GM18502 (cell line): ENCODE measurements at regions not wholly inside any gene's neighbourhood (a gene's known extent, or its start where the extent isn't known, plus 50 kb on each side); places are given as distances from the start of the nearest gene placed in this dataset.
"Not testable (repeated sequence)": the region's sequence is repeated elsewhere in the genome, so short reads cannot be mapped to it uniquely, and the experiment has no call there.

Experiments
- ATAC-seq: cut with Tn5 transposase; IDR thresholded peaks from one replicate; pipeline ENCODE4 v1.9.1; 2021; ENCODE audit warnings: mild to moderate bottlenecking; ENCODE audit not compliant: unreplicated experiment, poor library complexity

GRCh38 chr10:118834370-118834769 is 79.6 kb upstream of the CACUL1 start:
- ATAC-seq: not testable (repeated sequence)

DNA sequence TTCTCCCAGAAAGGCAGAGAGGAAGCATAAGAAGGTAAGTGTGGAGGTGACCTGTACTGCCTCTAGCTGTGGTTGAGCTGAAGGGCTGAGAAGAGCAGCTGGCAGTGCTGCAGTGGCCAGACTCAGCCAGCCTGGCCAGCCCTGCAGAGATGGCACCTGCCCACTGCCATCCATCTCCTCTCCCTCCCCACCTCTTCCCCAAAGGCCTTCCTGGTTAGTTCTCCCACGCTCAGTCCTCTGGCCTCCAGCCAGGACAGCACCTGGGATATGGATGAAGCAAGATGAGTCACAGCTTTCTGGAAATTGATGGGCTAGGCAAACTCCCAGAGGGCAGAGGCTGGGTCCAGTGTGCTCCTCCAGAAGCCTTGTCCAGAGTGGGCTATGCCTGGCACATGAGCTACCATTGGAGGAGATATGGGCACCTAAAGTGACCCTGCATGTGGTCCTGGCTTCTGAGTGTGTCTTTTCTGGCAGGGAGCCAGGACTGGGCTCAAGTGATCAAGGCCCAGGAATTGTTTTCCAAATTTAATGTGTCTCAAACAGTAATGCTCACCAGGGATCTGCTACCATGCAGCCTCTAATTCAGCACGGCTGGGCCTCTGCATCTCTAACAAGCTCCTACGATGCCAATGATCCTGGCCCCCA is 81.0 kb upstream of the CACUL1 start:
- ATAC-seq: no peak

GRCh38 chr10:118838364-118838763 is 83.6 kb upstream of the CACUL1 start:
- no peak for ATAC-seq

DNA sequence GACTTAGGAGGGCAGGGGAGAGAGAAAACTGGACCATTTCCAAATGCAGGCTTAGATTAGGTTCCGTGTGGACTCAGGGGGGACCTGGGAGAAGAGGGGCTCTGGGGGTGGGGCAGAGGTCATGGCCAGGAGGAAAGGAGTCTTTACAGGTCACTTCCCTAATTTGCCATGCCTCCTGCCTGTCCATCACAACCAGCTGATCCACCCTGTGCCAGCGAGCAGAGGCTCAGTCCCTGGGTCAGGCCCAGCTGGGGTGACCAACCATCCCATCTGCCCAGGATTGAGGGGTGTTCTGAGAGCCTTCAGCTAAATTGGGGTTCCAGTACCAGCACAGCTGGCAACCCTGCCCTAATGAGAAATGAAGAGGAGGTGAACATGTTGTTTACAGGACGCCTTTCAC is 84.6 kb upstream of the CACUL1 start:
- ATAC-seq: no peak

GRCh38 chr10:118840071-118840775 is 85.5 kb upstream of the CACUL1 start:
- ATAC-seq: no peak

DNA sequence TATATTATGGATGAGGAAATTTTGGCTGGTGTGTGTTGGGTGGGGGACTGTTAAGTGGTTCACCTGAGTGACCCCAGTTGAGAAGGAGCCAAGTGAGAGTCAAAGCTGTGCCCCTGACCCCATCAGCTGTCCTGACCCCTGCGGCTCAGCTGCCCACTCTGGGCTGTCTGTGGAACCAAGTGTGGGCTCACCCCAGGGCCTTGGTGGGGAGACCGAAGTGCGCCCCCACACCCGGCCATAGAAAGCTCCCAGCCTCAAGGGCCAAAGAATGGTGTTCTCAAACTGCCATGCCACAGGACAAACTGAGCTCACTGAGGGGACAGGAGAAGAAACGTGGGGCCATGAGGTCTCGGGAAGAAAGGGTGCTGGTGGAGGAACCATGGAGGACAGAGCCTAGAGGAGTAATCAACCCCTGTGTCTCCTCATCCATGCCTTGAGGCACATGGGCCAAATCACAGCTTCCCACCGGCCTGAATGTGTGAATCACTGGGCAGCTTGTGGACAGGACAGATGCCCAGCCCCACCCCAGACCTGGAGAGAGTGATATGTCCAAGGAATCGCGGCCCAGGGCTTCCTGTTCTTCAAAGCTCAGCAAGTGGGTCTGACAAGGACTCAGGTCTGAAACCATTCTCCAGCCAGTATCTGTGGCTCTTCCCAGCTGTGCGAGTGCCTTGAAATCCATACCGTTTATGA is 86.2 kb upstream of the CACUL1 start:
- no peak for ATAC-seq

GRCh38 chr10:118841881-118842605 is 87.3 kb upstream of the CACUL1 start:
- ATAC-seq: no peak

GRCh38 chr10:118842843-118843624 is 88.3 kb upstream of the CACUL1 start:
- ATAC-seq: no peak

- no peak for ATAC-seq
These were observed 89.0 kb upstream of the CACUL1 start for GRCh38 chr10:118843647-118844265.

- ATAC-seq: no peak
These were observed 90.2 kb upstream of the CACUL1 start for GRCh38 chr10:118844731-118845521.

DNA sequence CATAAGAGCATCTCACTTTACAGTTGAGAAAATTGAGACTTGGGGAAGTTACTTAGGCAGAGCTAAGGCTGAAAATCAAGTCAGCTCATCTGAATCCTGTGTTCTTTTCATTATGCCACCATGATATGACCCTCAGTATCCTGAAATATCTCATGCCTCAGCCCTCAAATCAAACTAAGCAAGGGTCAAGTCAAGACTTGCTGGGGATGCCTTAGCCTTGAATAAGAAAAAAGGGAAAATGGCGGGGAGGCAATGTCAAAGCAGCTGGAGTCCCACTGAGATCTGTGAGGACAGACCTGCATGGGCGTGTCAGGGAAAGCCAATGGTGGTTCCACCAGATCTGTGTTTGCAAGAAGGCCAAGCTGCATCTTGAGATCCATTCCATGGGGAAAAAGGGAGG is 91.0 kb upstream of the CACUL1 start:
- no peak for ATAC-seq

GRCh38 chr10:118850418-118851061 is 95.8 kb upstream of the CACUL1 start:
- ATAC-seq: no peak

- peak; percentile 75 for ATAC-seq
These were observed 96.6 kb upstream of the CACUL1 start for GRCh38 chr10:118851062-118852035.

DNA sequence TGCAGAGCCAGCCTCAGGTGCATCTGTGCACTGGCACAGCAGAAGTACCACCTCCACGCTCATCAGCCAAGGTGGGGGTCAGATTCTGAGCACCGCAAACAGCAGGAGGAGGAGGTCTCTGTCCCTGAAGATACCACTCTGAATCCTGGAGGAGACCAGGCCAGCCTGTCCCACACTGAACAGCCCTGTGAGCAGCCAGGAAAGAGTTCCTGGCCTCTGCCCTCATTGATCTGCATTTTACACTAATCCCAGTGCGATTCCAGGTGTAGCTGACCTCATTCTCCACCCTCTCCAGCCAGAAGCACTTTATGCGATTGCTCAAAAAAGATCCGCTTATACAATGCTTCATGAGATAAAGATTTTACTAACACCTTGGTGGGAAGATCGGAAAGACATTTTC is 99.1 kb upstream of the CACUL1 start:
- no peak for ATAC-seq

DNA sequence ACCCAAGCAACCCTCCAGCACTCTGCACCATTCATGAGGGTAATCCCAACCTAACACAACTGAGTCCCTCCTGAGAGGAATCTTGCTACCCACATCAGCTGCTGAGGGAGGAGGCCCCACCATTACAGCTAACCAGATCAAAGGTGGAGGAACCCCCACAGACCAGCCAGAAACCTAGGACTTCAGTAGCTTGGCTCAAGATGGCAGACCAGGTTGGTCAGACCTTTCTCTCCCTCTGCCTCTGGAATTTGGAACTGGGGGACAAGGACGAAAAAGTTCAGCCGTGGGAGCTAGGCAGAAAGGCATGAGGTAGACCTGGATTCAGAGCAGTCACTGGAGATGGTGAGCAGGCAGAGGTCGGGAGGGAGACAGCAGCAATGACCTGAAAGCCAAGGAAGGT is 101.3 kb upstream of the CACUL1 start:
- ATAC-seq: no peak

DNA sequence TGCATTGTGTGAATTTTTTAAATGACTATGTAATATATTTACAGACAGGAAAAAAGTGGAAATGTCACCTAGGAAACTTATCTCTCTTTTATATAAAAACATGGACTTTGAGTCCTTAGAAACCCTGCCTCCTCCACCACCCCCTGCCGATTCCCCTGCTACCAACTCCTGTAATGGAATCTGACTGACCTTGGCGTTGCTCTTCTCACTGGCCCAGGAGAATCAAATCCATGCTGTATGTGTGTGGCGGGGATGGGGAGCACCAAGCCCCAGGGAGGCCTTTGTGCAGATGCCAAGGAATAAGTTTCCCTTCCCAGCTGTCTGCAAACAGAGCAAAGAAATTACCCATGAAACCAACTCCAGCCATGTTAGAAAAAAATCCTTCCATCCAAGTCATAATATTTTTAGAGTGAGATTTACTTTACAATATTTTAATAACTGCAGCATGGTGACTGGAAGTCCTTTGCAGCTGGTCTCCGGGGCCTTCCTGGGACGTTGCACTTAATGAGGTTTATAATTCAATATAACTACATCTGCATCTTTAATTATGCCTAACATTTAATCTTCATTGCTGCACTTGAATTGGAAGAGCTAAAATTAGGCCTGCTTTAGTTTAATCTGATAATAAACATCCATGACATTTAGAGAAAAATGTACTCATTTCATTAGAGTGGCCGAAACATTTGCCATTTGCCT is 111.4 kb upstream of the CACUL1 start:
- ATAC-seq: no peak

DNA sequence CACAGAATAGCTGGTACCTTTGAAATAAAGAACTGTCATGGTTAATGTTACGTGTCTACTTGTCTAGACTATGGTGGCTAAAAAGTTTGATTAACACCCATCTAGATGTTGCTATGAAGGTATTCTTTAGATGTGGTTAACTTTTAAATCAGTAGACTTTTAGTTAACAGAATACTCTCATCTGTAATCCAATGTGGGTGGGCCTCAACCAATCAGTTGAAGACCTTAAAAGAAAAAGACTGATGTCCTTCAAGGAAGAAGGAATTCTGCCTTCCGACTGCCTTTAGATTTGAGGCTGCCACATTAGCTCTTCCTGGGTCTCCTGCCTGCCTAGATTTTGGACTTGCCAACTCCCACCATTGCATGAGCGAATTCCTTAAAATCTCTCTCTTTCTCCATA is 113.0 kb upstream of the CACUL1 start:
- no peak for ATAC-seq
